ENCODE measurements at regions not wholly inside any gene's neighbourhood (a gene's known extent, or its start where the extent isn't known, plus 50 kb on each side); places are given as distances from the start of the nearest gene placed in this dataset.
"Not testable (repeated sequence)": the region's sequence is repeated elsewhere in the genome, so short reads cannot be mapped to it uniquely, and the experiment has no call there.

GRCh38 chr5:24227881-24228280, 416.9 kb downstream of the CDH10 start:
- H3K36me3 Mint-ChIP-seq; ATAC-seq; H3K27ac Mint-ChIP-seq; DNase-seq (ENCODE audit: low spot score in 2 of 2): not testable (repeated sequence)
- peaks cover 25% of the 10 kb centered on the region in 2 donors for H3K9me3 Mint-ChIP-seq

- peaks cover 15 to 21% of the 10 kb centered on the region in 2 donors for H3K9me3 Mint-ChIP-seq
- ATAC-seq, result no peak
- H3K36me3 Mint-ChIP-seq, result peaks cover 0 to 4% of the 10 kb centered on the region in 2 donors
- DNase-seq (ENCODE audit: low spot score in 2 of 2), result no peak
- H3K27ac Mint-ChIP-seq, result no peak overlapping the region
These were observed 412.7 kb downstream of the CDH10 start for GRCh38 chr5:24232041-24232440.

GRCh38 chr5:24232929-24233498, 411.8 kb downstream of the CDH10 start:
- ATAC-seq, result no peak
- Mint-ChIP-seq H3K36me3 (peaks cover 0 to 4% of the 10 kb centered on the region in 2 donors), H3K9me3 (peaks cover 15 to 21% of the 10 kb centered on the region in 2 donors), H3K27ac (no peak overlapping the region)
- DNase-seq (ENCODE audit: low spot score in 2 of 2), result no peak

GRCh38 chr5:24235946-24236345, 408.8 kb downstream of the CDH10 start:
- no peak for DNase-seq (ENCODE audit: low spot score in 2 of 2)
- H3K27ac Mint-ChIP-seq, result no peak overlapping the region
- H3K9me3 Mint-ChIP-seq, result peaks cover 19 to 21% of the 10 kb centered on the region in 2 donors
- no peak for ATAC-seq
- no peaks in the 10 kb centered on the region for H3K36me3 Mint-ChIP-seq

GRCh38 chr5:24245821-24246220, 399.0 kb downstream of the CDH10 start:
- DNase-seq (ENCODE audit: low spot score in 2 of 2) (no peak), ATAC-seq (no peak)
- peaks cover 0 to 7% of the 10 kb centered on the region in 2 donors for H3K36me3 Mint-ChIP-seq
- peaks cover 26 to 32% of the 10 kb centered on the region in 2 donors for H3K9me3 Mint-ChIP-seq
- no peak overlapping the region for H3K27ac Mint-ChIP-seq

- ATAC-seq (no peak), DNase-seq (ENCODE audit: low spot score in 2 of 2) (no peak)
- Mint-ChIP-seq H3K27ac (no peak overlapping the region), H3K36me3 (no peaks in the 10 kb centered on the region), H3K9me3 (peaks cover 0 to 9% of the 10 kb centered on the region in 2 donors)
These were observed 380.2 kb downstream of the CDH10 start for GRCh38 chr5:24264547-24264946.

- no peaks in the 10 kb centered on the region for H3K36me3 Mint-ChIP-seq
- H3K27ac Mint-ChIP-seq, result no peak overlapping the region
- ATAC-seq (no peak), DNase-seq (ENCODE audit: low spot score in 2 of 2) (no peak)
- H3K9me3 Mint-ChIP-seq, result peaks cover 0 to 9% of the 10 kb centered on the region in 2 donors
These were observed 379.5 kb downstream of the CDH10 start for GRCh38 chr5:24265306-24265705.

GRCh38 chr5:24268482-24269056, 376.2 kb downstream of the CDH10 start:
- H3K9me3 Mint-ChIP-seq, result peaks cover 4 to 14% of the 10 kb centered on the region in 2 donors
- ATAC-seq, result no peak
- no peaks in the 10 kb centered on the region for H3K36me3 Mint-ChIP-seq
- no peak for DNase-seq (ENCODE audit: low spot score in 2 of 2)
- H3K27ac Mint-ChIP-seq, result no peak overlapping the region

- H3K36me3 Mint-ChIP-seq; DNase-seq (ENCODE audit: low spot score in 2 of 2); H3K27ac Mint-ChIP-seq; ATAC-seq: not testable (repeated sequence)
- peaks cover 4 to 14% of the 10 kb centered on the region in 2 donors for H3K9me3 Mint-ChIP-seq
These were observed 373.1 kb downstream of the CDH10 start for GRCh38 chr5:24271702-24272118.

- ATAC-seq, result no peak
- Mint-ChIP-seq H3K36me3 (no peaks in the 10 kb centered on the region), H3K9me3 (peaks cover 10% of the 10 kb centered on the region in 2 donors), H3K27ac (no peak overlapping the region)
- no peak for DNase-seq (ENCODE audit: low spot score in 2 of 2)
These were observed 372.0 kb downstream of the CDH10 start for GRCh38 chr5:24272741-24273140.

GRCh38 chr5:24280215-24280614, 364.6 kb downstream of the CDH10 start:
- Mint-ChIP-seq H3K36me3 (no peaks in the 10 kb centered on the region), H3K9me3 (peaks cover 7 to 26% of the 10 kb centered on the region in 2 donors), H3K27ac (no peak overlapping the region)
- DNase-seq (ENCODE audit: low spot score in 2 of 2), result no peak
- ATAC-seq, result no peak

GRCh38 chr5:24281818-24282217, 363.0 kb downstream of the CDH10 start:
- ATAC-seq, result no peak
- Mint-ChIP-seq H3K27ac (no peak overlapping the region), H3K9me3 (peaks cover 14 to 25% of the 10 kb centered on the region in 2 donors), H3K36me3 (no peaks in the 10 kb centered on the region)
- no peak for DNase-seq (ENCODE audit: low spot score in 2 of 2)

GRCh38 chr5:24289582-24290335, 355.0 kb downstream of the CDH10 start:
- Mint-ChIP-seq H3K27ac (no peak overlapping the region), H3K36me3 (peaks cover 4% of the 10 kb centered on the region in 2 donors), H3K9me3 (peaks cover 19 to 26% of the 10 kb centered on the region in 2 donors)
- no peak for ATAC-seq
- DNase-seq (ENCODE audit: low spot score in 2 of 2), result no peak

GRCh38 chr5:24290536-24290935, 354.2 kb downstream of the CDH10 start:
- no peak for ATAC-seq
- peaks cover 15 to 26% of the 10 kb centered on the region in 2 donors for H3K9me3 Mint-ChIP-seq
- H3K36me3 Mint-ChIP-seq, result peaks cover 4% of the 10 kb centered on the region in 2 donors
- H3K27ac Mint-ChIP-seq, result no peak overlapping the region
- DNase-seq (ENCODE audit: low spot score in 2 of 2), result no peak

GRCh38 chr5:24291916-24292315, 352.9 kb downstream of the CDH10 start:
- H3K9me3 Mint-ChIP-seq, result peaks cover 14 to 33% of the 10 kb centered on the region in 2 donors
- H3K27ac Mint-ChIP-seq, result no peak overlapping the region
- H3K36me3 Mint-ChIP-seq, result peaks cover 4% of the 10 kb centered on the region in 2 donors
- DNase-seq (ENCODE audit: low spot score in 2 of 2) (no peak), ATAC-seq (no peak)

- DNase-seq (ENCODE audit: low spot score in 2 of 2), result no peak
- Mint-ChIP-seq H3K27ac (peak overlapping the region in 1 of 2 donors; percentile 81), H3K9me3 (peaks cover 23 to 43% of the 10 kb centered on the region in 2 donors), H3K36me3 (peaks cover 4% of the 10 kb centered on the region in 2 donors)
- no peak for ATAC-seq
These were observed 350.4 kb downstream of the CDH10 start for GRCh38 chr5:24294333-24294732.

GRCh38 chr5:24314106-24314505, 330.7 kb downstream of the CDH10 start:
- no peak for DNase-seq (ENCODE audit: low spot score in 2 of 2)
- Mint-ChIP-seq H3K36me3 (peaks cover 19 to 26% of the 10 kb centered on the region in 2 donors), H3K9me3 (peaks cover 31 to 46% of the 10 kb centered on the region in 2 donors), H3K27ac (no peak overlapping the region)
- ATAC-seq, result no peak

All from activated naive CD4-positive, alpha-beta T cell treated with anti-CD3 and anti-CD28 coated beads, Interleukin-2, amount 50 U/mL, for 72 hours (primary cell).